ENCODE measurements at regions not wholly inside any gene's neighbourhood (a gene's known extent, or its start where the extent isn't known, plus 50 kb on each side); places are given as distances from the start of the nearest gene placed in this dataset.

DNA sequence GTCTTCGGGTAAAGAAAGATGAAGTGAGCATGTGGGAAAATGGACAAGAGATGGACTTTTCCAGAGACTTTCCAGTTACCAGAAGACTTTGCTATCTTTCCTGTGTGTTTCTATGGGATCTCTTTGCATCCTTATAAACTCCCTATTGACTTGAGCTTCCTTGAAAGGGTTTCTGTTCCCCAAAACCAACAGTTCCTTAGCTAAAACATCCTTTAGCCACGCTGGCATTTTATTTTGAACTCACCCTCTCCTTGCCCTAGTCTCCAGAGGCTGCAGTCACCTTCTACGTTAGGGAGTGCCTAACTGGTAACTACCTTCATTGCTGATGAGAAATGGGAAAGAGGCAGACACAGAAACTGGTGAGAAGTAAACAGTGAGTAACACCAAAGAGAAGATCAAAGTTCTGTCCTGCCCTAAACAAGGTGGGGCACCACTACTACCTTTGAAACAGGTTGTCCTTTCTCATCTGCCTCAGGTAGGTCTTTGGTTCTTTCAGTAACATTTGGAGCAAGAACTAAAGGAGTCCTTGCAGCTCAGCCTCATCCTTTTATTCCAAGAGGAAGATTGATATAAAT, 402.9 kb downstream of the ENC1 start:
- H3K4me2 ChIP-seq (ENCODE audit: low read length): no peak overlapping the region
- H3K9me2 ChIP-seq (ENCODE audit: insufficient read depth, low read length): no peaks in the 10 kb centered on the region
- no peaks in the 10 kb centered on the region for H3K36me3 ChIP-seq (ENCODE audit: insufficient read depth, low read length)
- H3K27ac ChIP-seq (ENCODE audit: low read length): no peak overlapping the region
- H3K9me3 ChIP-seq (ENCODE audit: low read length): no peaks in the 10 kb centered on the region
- H3K27me3 ChIP-seq (ENCODE audit: insufficient read depth, low read depth, low read length): no peaks in the 10 kb centered on the region
- no peak overlapping the region for H3K4me3 ChIP-seq (ENCODE audit: low read length)
- no peak overlapping the region for H3K9ac ChIP-seq (ENCODE audit: low read length)
- no peaks in the 10 kb centered on the region for H3F3A ChIP-seq (ENCODE audit: insufficient read depth, low read length, poor library complexity, severe bottlenecking)
- H4K20me1 ChIP-seq (ENCODE audit: insufficient read depth): no peaks in the 10 kb centered on the region
- TF ChIP-seq CTCF (IDR thresholded peaks at IDR 0.05; ENCODE audit: poor library complexity, severe bottlenecking): no peak
- no peak for TF ChIP-seq TAF1 (IDR thresholded peaks at IDR 0.05; ENCODE audit: low read depth)
- TF ChIP-seq, protein P1, sequence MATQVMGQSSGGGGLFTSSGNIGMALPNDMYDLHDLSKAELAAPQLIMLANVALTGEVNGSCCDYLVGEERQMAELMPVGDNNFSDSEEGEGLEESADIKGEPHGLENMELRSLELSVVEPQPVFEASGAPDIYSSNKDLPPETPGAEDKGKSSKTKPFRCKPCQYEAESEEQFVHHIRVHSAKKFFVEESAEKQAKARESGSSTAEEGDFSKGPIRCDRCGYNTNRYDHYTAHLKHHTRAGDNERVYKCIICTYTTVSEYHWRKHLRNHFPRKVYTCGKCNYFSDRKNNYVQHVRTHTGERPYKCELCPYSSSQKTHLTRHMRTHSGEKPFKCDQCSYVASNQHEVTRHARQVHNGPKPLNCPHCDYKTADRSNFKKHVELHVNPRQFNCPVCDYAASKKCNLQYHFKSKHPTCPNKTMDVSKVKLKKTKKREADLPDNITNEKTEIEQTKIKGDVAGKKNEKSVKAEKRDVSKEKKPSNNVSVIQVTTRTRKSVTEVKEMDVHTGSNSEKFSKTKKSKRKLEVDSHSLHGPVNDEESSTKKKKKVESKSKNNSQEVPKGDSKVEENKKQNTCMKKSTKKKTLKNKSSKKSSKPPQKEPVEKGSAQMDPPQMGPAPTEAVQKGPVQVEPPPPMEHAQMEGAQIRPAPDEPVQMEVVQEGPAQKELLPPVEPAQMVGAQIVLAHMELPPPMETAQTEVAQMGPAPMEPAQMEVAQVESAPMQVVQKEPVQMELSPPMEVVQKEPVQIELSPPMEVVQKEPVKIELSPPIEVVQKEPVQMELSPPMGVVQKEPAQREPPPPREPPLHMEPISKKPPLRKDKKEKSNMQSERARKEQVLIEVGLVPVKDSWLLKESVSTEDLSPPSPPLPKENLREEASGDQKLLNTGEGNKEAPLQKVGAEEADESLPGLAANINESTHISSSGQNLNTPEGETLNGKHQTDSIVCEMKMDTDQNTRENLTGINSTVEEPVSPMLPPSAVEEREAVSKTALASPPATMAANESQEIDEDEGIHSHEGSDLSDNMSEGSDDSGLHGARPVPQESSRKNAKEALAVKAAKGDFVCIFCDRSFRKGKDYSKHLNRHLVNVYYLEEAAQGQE (IDR thresholded peaks at IDR 0.05; ENCODE audit: borderline replicate concordance): no peak
- TF ChIP-seq EZH2 (IDR thresholded peaks at IDR 0.05; ENCODE audit: borderline replicate concordance, insufficient read depth, low read length, poor library complexity, severe bottlenecking): no peak
- TF ChIP-seq MXI1 (conservative IDR thresholded peaks at IDR 0.05; ENCODE audit: poor library complexity, severe bottlenecking): no peak
- no peak for TF ChIP-seq SMC3 (conservative IDR thresholded peaks at IDR 0.05; ENCODE audit: poor library complexity)
- TF ChIP-seq RAD21 (conservative IDR thresholded peaks at IDR 0.05): no peak
- TF ChIP-seq EP300 (conservative IDR thresholded peaks at IDR 0.05; ENCODE audit: poor library complexity, severe bottlenecking): no peak
- no peak overlapping the region for H2AFZ ChIP-seq (ENCODE audit: low read depth, low read length)
- no peaks in the 10 kb centered on the region for H3K79me2 ChIP-seq (replicated peaks; ENCODE audit: insufficient read depth, low read length)

DNA sequence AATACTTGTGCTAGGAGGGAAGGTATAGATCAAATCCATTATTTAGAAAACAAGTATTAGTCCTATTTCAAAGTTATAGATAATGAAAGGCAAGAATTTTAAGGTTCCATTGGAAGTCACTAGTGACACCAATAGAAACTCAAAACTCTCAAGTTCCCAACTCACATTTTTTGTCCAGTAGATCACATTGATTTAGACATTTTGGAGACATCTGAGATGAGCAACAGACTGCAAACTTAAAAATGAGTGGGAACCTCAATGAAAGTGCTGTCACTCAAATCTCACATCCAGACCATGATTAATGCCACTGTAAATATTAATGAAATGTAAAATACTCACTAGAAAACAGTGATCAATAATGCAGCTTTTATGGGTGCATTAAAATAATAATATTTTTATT, 405.0 kb downstream of the ENC1 start:
- H3K9ac ChIP-seq (ENCODE audit: low read length): no peak overlapping the region
- H3K36me3 ChIP-seq (ENCODE audit: insufficient read depth, low read length): no peaks in the 10 kb centered on the region
- no peak overlapping the region for H3K27ac ChIP-seq (ENCODE audit: low read length)
- no peak overlapping the region for H2AFZ ChIP-seq (ENCODE audit: low read depth, low read length)
- no peaks in the 10 kb centered on the region for H3K9me2 ChIP-seq (ENCODE audit: insufficient read depth, low read length)
- no peaks in the 10 kb centered on the region for H3K9me3 ChIP-seq (ENCODE audit: low read length)
- no peak overlapping the region for H3K4me2 ChIP-seq (ENCODE audit: low read length)
- no peaks in the 10 kb centered on the region for H3K79me2 ChIP-seq (replicated peaks; ENCODE audit: insufficient read depth, low read length)
- no peaks in the 10 kb centered on the region for H3F3A ChIP-seq (ENCODE audit: insufficient read depth, low read length, poor library complexity, severe bottlenecking)
- no peaks in the 10 kb centered on the region for H4K20me1 ChIP-seq (ENCODE audit: insufficient read depth)
- no peaks in the 10 kb centered on the region for H3K27me3 ChIP-seq (ENCODE audit: insufficient read depth, low read depth, low read length)
- no peak for TF ChIP-seq EZH2 (IDR thresholded peaks at IDR 0.05; ENCODE audit: borderline replicate concordance, insufficient read depth, low read length, poor library complexity, severe bottlenecking)
- no peak for TF ChIP-seq SMC3 (conservative IDR thresholded peaks at IDR 0.05; ENCODE audit: poor library complexity)
- TF ChIP-seq POLR2AphosphoS5 (IDR thresholded peaks at IDR 0.05): no peak
- no peak for TF ChIP-seq MXI1 (conservative IDR thresholded peaks at IDR 0.05; ENCODE audit: poor library complexity, severe bottlenecking)
- TF ChIP-seq, protein P1 (IDR thresholded peaks at IDR 0.05; ENCODE audit: borderline replicate concordance): no peak
- TF ChIP-seq EP300 (conservative IDR thresholded peaks at IDR 0.05; ENCODE audit: poor library complexity, severe bottlenecking): no peak
- no peak for TF ChIP-seq RAD21 (conservative IDR thresholded peaks at IDR 0.05)
- no peak for TF ChIP-seq TAF1 (IDR thresholded peaks at IDR 0.05; ENCODE audit: low read depth)
- no peak for TF ChIP-seq CTCF (IDR thresholded peaks at IDR 0.05; ENCODE audit: poor library complexity, severe bottlenecking)
- H3K4me3 ChIP-seq (ENCODE audit: low read length): no peak overlapping the region
